Natural killer cell (primary cell): ENCODE measurements at regions not wholly inside any gene's neighbourhood (a gene's known extent, or its start where the extent isn't known, plus 50 kb on each side); places are given as distances from the start of the nearest gene placed in this dataset.

Experiments used
- ATAC-seq, 3 donors: fragments of 150-1000 bp in 2 of 3; fragments of 200-7000 bp in 1 of 3; cut with Tn5 transposase; 1 replicate in 1 of 3; 2 replicates in 2 of 3; pipeline ENCODE4 v1.10.0; 2021; ENCODE audit warnings: mild to moderate bottlenecking in 2 of 3, moderate library complexity in 2 of 3
- DNase-seq, 2 donors: peaks; one replicate each; pipeline versions ENCODE4 v3.0.0 to v3.0.0-alpha.2; 2013 to 2021; ENCODE audit warnings: mixed read lengths in 1 of 2
- H3K27ac ChIP-seq: one replicate; pipeline ENCODE4 v1.5.1; 2013; ENCODE audit warnings: mild to moderate bottlenecking, low read length
- H3K27me3 ChIP-seq: one replicate; pipeline ENCODE4 v1.6.1; 2013; ENCODE audit warnings: low read length; ENCODE audit not compliant: control insufficient read depth, insufficient read depth
- H3K36me3 ChIP-seq: one replicate; pipeline ENCODE4 v1.6.1; 2013; ENCODE audit warnings: low read length; ENCODE audit not compliant: control insufficient read depth, insufficient read depth
- H3K4me1 ChIP-seq: one replicate; pipeline ENCODE4 v1.6.1; 2013; ENCODE audit warnings: low read length; ENCODE audit not compliant: control insufficient read depth, insufficient read depth
- H3K4me3 ChIP-seq: one replicate; pipeline ENCODE4 v1.5.1; 2013; ENCODE audit warnings: low read length
- H3K9me3 ChIP-seq: one replicate; pipeline ENCODE4 v1.6.1; 2013; ENCODE audit warnings: low read length; ENCODE audit not compliant: control insufficient read depth, insufficient read depth
- H3K27ac Mint-ChIP-seq, 2 donors: one replicate each; pipeline ENCODE4 v1.8.0; 2022; ENCODE audit warnings: mild to moderate bottlenecking in 2 of 2, mixed read lengths in 2 of 2, moderate library complexity in 1 of 2
- H3K27me3 Mint-ChIP-seq, 2 donors: one replicate each; pipeline ENCODE4 v1.8.0; 2022; ENCODE audit warnings: low read depth in 2 of 2, mixed read lengths in 2 of 2
- H3K36me3 Mint-ChIP-seq: one replicate; pipeline ENCODE4 v1.8.0; 2022; ENCODE audit warnings: mixed read lengths
- H3K4me1 Mint-ChIP-seq, 2 donors: one replicate each; pipeline ENCODE4 v1.8.0; 2022; ENCODE audit warnings: mixed read lengths in 2 of 2
- H3K4me3 Mint-ChIP-seq: one replicate; pipeline ENCODE4 v1.8.0; 2022; ENCODE audit warnings: mild to moderate bottlenecking, moderate library complexity, mixed read lengths
- H3K9me3 Mint-ChIP-seq, 2 donors: one replicate each; pipeline ENCODE4 v1.8.0; 2022; ENCODE audit warnings: mixed read lengths in 2 of 2
- WGBS: methylation state at CpG from one replicate; pipeline ENCODE4 v1.1.7; 2013; ENCODE audit warnings: missing lambda C conversion rate; ENCODE audit not compliant: insufficient coverage; 5-methylcytosine and 5-hydroxymethylcytosine counted together
- intact Hi-C: fragments of 100-400 bp; cut with micrococcal nuclease; formaldehyde crosslinking; loops from one replicate; pipeline ENCODE4 v1.14.2; 2022
- TF ChIP-seq, protein P1 (sequence below): fragments of 200-600 bp; IDR thresholded peaks from one replicate; pipeline ENCODE4 v1.8.0; 2022; ENCODE audit warnings: antibody characterized with exemption

- Mint-ChIP-seq H3K27me3 (peaks cover 6 to 9% of the 10 kb centered on the region in 2 donors), H3K4me1 (no peaks in the 10 kb centered on the region), H3K27ac (no peak overlapping the region), H3K9me3 (no peaks in the 10 kb centered on the region), H3K4me3 (no peak overlapping the region), H3K36me3 (no peaks in the 10 kb centered on the region)
- TF ChIP-seq, protein P1, sequence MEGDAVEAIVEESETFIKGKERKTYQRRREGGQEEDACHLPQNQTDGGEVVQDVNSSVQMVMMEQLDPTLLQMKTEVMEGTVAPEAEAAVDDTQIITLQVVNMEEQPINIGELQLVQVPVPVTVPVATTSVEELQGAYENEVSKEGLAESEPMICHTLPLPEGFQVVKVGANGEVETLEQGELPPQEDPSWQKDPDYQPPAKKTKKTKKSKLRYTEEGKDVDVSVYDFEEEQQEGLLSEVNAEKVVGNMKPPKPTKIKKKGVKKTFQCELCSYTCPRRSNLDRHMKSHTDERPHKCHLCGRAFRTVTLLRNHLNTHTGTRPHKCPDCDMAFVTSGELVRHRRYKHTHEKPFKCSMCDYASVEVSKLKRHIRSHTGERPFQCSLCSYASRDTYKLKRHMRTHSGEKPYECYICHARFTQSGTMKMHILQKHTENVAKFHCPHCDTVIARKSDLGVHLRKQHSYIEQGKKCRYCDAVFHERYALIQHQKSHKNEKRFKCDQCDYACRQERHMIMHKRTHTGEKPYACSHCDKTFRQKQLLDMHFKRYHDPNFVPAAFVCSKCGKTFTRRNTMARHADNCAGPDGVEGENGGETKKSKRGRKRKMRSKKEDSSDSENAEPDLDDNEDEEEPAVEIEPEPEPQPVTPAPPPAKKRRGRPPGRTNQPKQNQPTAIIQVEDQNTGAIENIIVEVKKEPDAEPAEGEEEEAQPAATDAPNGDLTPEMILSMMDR, result no peak
- ATAC-seq (no peak), DNase-seq (no peak)
- no peaks in the 10 kb centered on the region for H3K9me3 ChIP-seq
- H3K36me3 ChIP-seq, result no peaks in the 10 kb centered on the region
- H3K4me3 ChIP-seq, result no peak overlapping the region
- 52% methylated on average over 5 of the region's 5 CpGs for WGBS
- intact Hi-C loops, result no loop called here
- no peaks in the 10 kb centered on the region for H3K27me3 ChIP-seq
- H3K27ac ChIP-seq, result no peak overlapping the region
- no peaks in the 10 kb centered on the region for H3K4me1 ChIP-seq
These were observed 211.1 kb upstream of the FOXA2 start for GRCh38 chr20:22795433-22795832.

DNA sequence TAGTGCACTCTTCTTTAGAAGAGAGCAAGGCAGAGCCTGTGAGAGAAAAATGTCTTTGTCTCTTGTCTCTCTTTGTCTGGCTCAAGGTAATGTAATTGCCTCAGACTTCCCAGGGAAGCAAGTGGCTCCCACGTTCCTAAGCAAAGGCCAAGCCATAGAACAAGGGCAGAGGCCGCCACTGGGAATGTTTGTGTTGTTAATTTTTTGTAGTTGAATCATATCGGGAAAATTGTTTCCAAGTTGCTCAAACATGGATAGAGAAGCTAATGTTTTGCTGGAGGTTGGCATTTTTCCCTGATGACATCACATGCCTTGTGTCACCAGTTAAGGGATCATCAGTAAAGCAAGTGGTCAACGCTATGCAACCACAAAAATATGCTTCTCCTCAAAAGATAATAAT, 211.5 kb upstream of the FOXA2 start:
- no peaks in the 10 kb centered on the region for H3K27me3 ChIP-seq
- 93% methylated on average over 3 of the region's 4 CpGs for WGBS
- peaks cover 6 to 9% of the 10 kb centered on the region in 2 donors for H3K27me3 Mint-ChIP-seq

GRCh38 chr20:22796469-22797077, 212.2 kb upstream of the FOXA2 start:
- intact Hi-C loops, result no loop called here
- Mint-ChIP-seq H3K36me3 (no peaks in the 10 kb centered on the region), H3K4me1 (no peaks in the 10 kb centered on the region), H3K4me3 (no peak overlapping the region), H3K9me3 (no peaks in the 10 kb centered on the region), H3K27ac (no peak overlapping the region), H3K27me3 (peaks cover 6 to 9% of the 10 kb centered on the region in 2 donors)
- Histone ChIP-seq H3K4me1 (no peaks in the 10 kb centered on the region), H3K27ac (no peak overlapping the region), H3K27me3 (no peaks in the 10 kb centered on the region), H3K9me3 (no peaks in the 10 kb centered on the region), H3K4me3 (no peak overlapping the region), H3K36me3 (no peaks in the 10 kb centered on the region)
- WGBS, result 92% methylated on average over 5 of the region's 5 CpGs
- ATAC-seq (no peak), DNase-seq (no peak)
- TF ChIP-seq, protein P1, result no peak

More for the DNA sequence above, 211.5 kb upstream of the FOXA2 start:
- Mint-ChIP-seq H3K36me3 (no peaks in the 10 kb centered on the region), H3K4me3 (no peak overlapping the region), H3K27ac (no peak overlapping the region), H3K9me3 (no peaks in the 10 kb centered on the region), H3K4me1 (no peaks in the 10 kb centered on the region)
- intact Hi-C loops, result no loop called here
- TF ChIP-seq, protein P1, result no peak
- no peak for ATAC-seq
- no peaks in the 10 kb centered on the region for H3K9me3 ChIP-seq
- H3K36me3 ChIP-seq, result no peaks in the 10 kb centered on the region
- H3K27ac ChIP-seq, result no peak overlapping the region
- H3K4me3 ChIP-seq, result no peak overlapping the region
- no peak for DNase-seq
- no peaks in the 10 kb centered on the region for H3K4me1 ChIP-seq

GRCh38 chr20:22797103-22797502, 212.7 kb upstream of the FOXA2 start:
- H3K27ac ChIP-seq, result no peak overlapping the region
- intact Hi-C loops, result no loop called here
- Mint-ChIP-seq H3K27ac (no peak overlapping the region), H3K27me3 (peaks cover 6 to 9% of the 10 kb centered on the region in 2 donors), H3K4me3 (no peak overlapping the region), H3K9me3 (no peaks in the 10 kb centered on the region), H3K36me3 (no peaks in the 10 kb centered on the region), H3K4me1 (no peaks in the 10 kb centered on the region)
- no peaks in the 10 kb centered on the region for H3K27me3 ChIP-seq
- ATAC-seq (no peak), DNase-seq (no peak)
- H3K4me3 ChIP-seq, result no peak overlapping the region
- 64% methylated on average over 3 of the region's 3 CpGs for WGBS
- H3K4me1 ChIP-seq, result no peaks in the 10 kb centered on the region
- TF ChIP-seq, protein P1, result no peak
- no peaks in the 10 kb centered on the region for H3K36me3 ChIP-seq
- H3K9me3 ChIP-seq, result no peaks in the 10 kb centered on the region
